ENCODE measurements at regions not wholly inside any gene's neighbourhood (a gene's known extent, or its start where the extent isn't known, plus 50 kb on each side); places are given as distances from the start of the nearest gene placed in this dataset.

DNA sequence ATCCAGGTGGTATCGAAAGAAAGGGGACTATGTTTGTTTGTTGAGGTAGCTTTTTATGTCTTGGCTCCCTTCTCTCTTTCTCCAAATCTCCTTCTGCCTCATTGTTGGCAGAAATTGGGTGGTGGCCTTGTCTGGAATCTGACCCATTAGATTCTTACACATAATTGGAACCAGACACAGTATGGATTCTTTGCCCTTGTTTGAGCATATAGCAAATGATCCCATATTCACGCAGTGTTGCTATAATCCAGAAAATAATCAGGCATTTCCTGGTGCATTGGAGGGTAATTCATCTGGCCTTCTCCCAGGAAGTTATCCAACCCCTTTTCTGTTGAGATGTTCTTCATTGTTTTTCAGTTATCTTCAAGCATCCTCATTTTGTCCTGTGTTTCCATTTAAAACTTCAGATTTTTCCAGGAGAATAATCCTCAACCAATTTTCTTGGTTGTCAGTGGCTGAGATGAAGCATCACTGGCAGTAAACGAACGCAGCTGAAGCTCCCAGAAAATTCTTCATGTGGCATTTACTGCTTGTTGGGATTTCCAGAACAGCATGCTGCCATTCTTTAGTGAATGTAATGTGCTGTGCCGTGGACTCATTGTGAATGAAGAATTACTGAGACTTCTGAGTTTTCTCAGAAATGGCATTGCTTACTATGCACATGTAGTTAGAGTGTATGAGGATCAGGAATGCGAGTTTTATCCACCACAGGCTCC lies 70.5 kb upstream of the NTRK2 start:
- TF ChIP-seq, protein P1, sequence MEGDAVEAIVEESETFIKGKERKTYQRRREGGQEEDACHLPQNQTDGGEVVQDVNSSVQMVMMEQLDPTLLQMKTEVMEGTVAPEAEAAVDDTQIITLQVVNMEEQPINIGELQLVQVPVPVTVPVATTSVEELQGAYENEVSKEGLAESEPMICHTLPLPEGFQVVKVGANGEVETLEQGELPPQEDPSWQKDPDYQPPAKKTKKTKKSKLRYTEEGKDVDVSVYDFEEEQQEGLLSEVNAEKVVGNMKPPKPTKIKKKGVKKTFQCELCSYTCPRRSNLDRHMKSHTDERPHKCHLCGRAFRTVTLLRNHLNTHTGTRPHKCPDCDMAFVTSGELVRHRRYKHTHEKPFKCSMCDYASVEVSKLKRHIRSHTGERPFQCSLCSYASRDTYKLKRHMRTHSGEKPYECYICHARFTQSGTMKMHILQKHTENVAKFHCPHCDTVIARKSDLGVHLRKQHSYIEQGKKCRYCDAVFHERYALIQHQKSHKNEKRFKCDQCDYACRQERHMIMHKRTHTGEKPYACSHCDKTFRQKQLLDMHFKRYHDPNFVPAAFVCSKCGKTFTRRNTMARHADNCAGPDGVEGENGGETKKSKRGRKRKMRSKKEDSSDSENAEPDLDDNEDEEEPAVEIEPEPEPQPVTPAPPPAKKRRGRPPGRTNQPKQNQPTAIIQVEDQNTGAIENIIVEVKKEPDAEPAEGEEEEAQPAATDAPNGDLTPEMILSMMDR (IDR thresholded peaks at IDR 0.05; ENCODE audit: borderline replicate concordance, extremely low read depth, low read length, poor library complexity, severe bottlenecking), result no peak
- TF ChIP-seq EZH2 (IDR thresholded peaks at IDR 0.05; ENCODE audit: borderline replicate concordance, low read depth, low read length, severe bottlenecking), result no peak
